GM23338 (cell line): ENCODE measurements at regions not wholly inside any gene's neighbourhood (a gene's known extent, or its start where the extent isn't known, plus 50 kb on each side); places are given as distances from the start of the nearest gene placed in this dataset.

ENCODE experiments used
- ATAC-seq: fragments of 200-7000 bp; cut with Tn5 transposase; 3 replicates; pipeline ENCODE4 v1.9.1; 2020
- DNase-seq: peaks from one replicate; pipeline ENCODE4 v3.0.0-alpha.2; 2015; ENCODE audit warnings: low spot score
- H2AFZ ChIP-seq: fragments of 200-600 bp; sonication (generic); 2 replicates; pipeline ENCODE4 v1.8.0; 2016; ENCODE audit warnings: antibody characterized with exemption, mild to moderate bottlenecking, moderate library complexity
- H3F3A ChIP-seq: fragments of 200-600 bp; sonication (generic); replicated peaks from 2 replicates; pipeline ENCODE4 v1.8.0; 2017; ENCODE audit warnings: antibody characterized with exemption, mixed run types, low read depth
- H3K27ac ChIP-seq: fragments of 200-600 bp; sonication (generic); 2 replicates; pipeline ENCODE4 v1.6.1; 2016; ENCODE audit warnings: low read depth
- H3K27me3 ChIP-seq: fragments of 200-600 bp; sonication (generic); 2 replicates; pipeline ENCODE4 v1.8.0; 2016; ENCODE audit warnings: mild to moderate bottlenecking, mixed run types, moderate library complexity; ENCODE audit not compliant: insufficient read depth
- H3K36me3 ChIP-seq: fragments of 200-600 bp; sonication (generic); 2 replicates; pipeline ENCODE4 v1.8.0; 2016; ENCODE audit warnings: mild to moderate bottlenecking; ENCODE audit not compliant: insufficient read depth
- H3K4me1 ChIP-seq: fragments of 200-600 bp; sonication (generic); 2 replicates; pipeline ENCODE4 v1.8.0; 2016; ENCODE audit warnings: mild to moderate bottlenecking, moderate library complexity; ENCODE audit not compliant: insufficient read depth
- H3K4me2 ChIP-seq: fragments of 200-600 bp; sonication (generic); 2 replicates; pipeline ENCODE4 v1.7.1; 2017; ENCODE audit warnings: mixed run types
- H3K4me3 ChIP-seq: fragments of 200-600 bp; sonication (generic); 2 replicates; pipeline ENCODE4 v1.6.1; 2016; ENCODE audit warnings: mixed run types
- H3K79me2 ChIP-seq: fragments of 200-600 bp; sonication (generic); replicated peaks from 2 replicates; pipeline ENCODE4 v1.8.0; 2017; ENCODE audit warnings: mild to moderate bottlenecking; ENCODE audit not compliant: insufficient read depth
- H3K9me2 ChIP-seq: fragments of 200-600 bp; sonication (generic); 2 replicates; pipeline ENCODE4 v1.8.0; 2017; ENCODE audit not compliant: insufficient read depth
- H4K20me1 ChIP-seq: fragments of 200-600 bp; sonication (generic); replicated peaks from 2 replicates; pipeline ENCODE4 v1.8.0; 2017; ENCODE audit warnings: mild to moderate bottlenecking; ENCODE audit not compliant: insufficient read depth
- H3K27ac Mint-ChIP-seq: 2 replicates; pipeline ENCODE4 v1.8.0; 2020; ENCODE audit warnings: inconsistent platforms, mild to moderate bottlenecking, moderate library complexity, mixed read lengths
- H3K27me3 Mint-ChIP-seq: 3 replicates; pipeline ENCODE4 v1.8.0; 2022; ENCODE audit warnings: low read depth, mild to moderate bottlenecking, moderate library complexity, mixed read lengths, inconsistent platforms; ENCODE audit not compliant: insufficient read depth, poor library complexity
- H3K36me3 Mint-ChIP-seq: 3 replicates; pipeline ENCODE4 v1.8.0; 2021; ENCODE audit warnings: low read depth, mild to moderate bottlenecking, inconsistent platforms, moderate library complexity, mixed read lengths
- H3K4me1 Mint-ChIP-seq: 3 replicates; pipeline ENCODE4 v1.8.0; 2020; ENCODE audit warnings: mild to moderate bottlenecking, inconsistent platforms, mixed read lengths
- H3K4me3 Mint-ChIP-seq: 3 replicates; pipeline ENCODE4 v1.8.0; 2021; ENCODE audit warnings: moderate library complexity, mild to moderate bottlenecking, inconsistent platforms, mixed read lengths
- H3K9me3 Mint-ChIP-seq: 3 replicates; pipeline ENCODE4 v1.8.0; 2020; ENCODE audit warnings: moderate library complexity, mild to moderate bottlenecking, inconsistent platforms, mixed read lengths
- CTCF ChIP-seq, 2 experiments: fragments of 200-600 bp in 1 of 2; sonication (generic) in 1 of 2; conservative IDR thresholded peaks; 2 replicates each; pipeline versions ENCODE4 v1.5.1 to v1.6.1; 2016 to 2017; ENCODE audit warnings: antibody characterized with exemption in 2 of 2, low read depth in 2 of 2, mild to moderate bottlenecking in 2 of 2, moderate library complexity in 1 of 2
- ETS1 ChIP-seq: IDR thresholded peaks from 2 replicates; pipeline ENCODE4 v1.6.1; 2016; ENCODE audit warnings: antibody characterized with exemption
- EZH2 ChIP-seq: fragments of 200-600 bp; sonication (generic); IDR thresholded peaks from one replicate; pipeline ENCODE4 v1.8.0; 2017; ENCODE audit warnings: antibody characterized with exemption, mild to moderate bottlenecking, low read depth; ENCODE audit not compliant: unreplicated experiment
- EZH2phosphoT487 ChIP-seq: fragments of 200-600 bp; sonication (generic); IDR thresholded peaks from one replicate; pipeline ENCODE4 v1.8.1; 2018; ENCODE audit warnings: antibody characterized with exemption; ENCODE audit not compliant: unreplicated experiment
- JUNB ChIP-seq: IDR thresholded peaks from one replicate; pipeline ENCODE4 v1.6.1; 2016; ENCODE audit warnings: antibody characterized with exemption; ENCODE audit not compliant: unreplicated experiment
- NANOG ChIP-seq: IDR thresholded peaks from 2 replicates; pipeline ENCODE4 v1.6.1; 2016; ENCODE audit warnings: antibody characterized with exemption, borderline replicate concordance
- POLR2AphosphoS5 ChIP-seq: IDR thresholded peaks from 2 replicates; pipeline ENCODE4 v1.6.1; 2016; ENCODE audit warnings: antibody characterized with exemption, low read depth
- STAT1 ChIP-seq: IDR thresholded peaks from one replicate; pipeline ENCODE4 v1.6.1; 2016; ENCODE audit warnings: antibody characterized with exemption; ENCODE audit not compliant: unreplicated experiment
- ZNF114 ChIP-seq: fragments of 250-450 bp; sonication (Bioruptor Pico); IDR thresholded peaks from 2 replicates; pipeline ENCODE4 v1.5.0; 2020; ENCODE audit warnings: mild to moderate bottlenecking, moderate library complexity
- ZNF462 ChIP-seq: fragments of 250-450 bp; sonication (Bioruptor Pico); IDR thresholded peaks from 2 replicates; pipeline ENCODE4 v1.5.0; 2020; ENCODE audit warnings: mild to moderate bottlenecking, moderate library complexity

GRCh38 chr14:98244966-98245569 is 1026.9 kb downstream of the BCL11B start:
- Mint-ChIP-seq H3K27me3 (peaks cover 3% of the 10 kb centered on the region), H3K36me3 (no peaks in the 10 kb centered on the region), H3K4me1 (peaks cover 4% of the 10 kb centered on the region; the same call in 2 of the 3 replicates), H3K9me3 (no peaks in the 10 kb centered on the region), H3K27ac (no peak overlapping the region), H3K4me3 (no peak overlapping the region)
- no peak for ATAC-seq
- H3K4me3 ChIP-seq, result no peak overlapping the region
- H2AFZ ChIP-seq, result no peak overlapping the region
- no peaks in the 10 kb centered on the region for H3K27me3 ChIP-seq
- DNase-seq, result no peak
- H4K20me1 ChIP-seq, result no peaks in the 10 kb centered on the region
- H3K27ac ChIP-seq, result no peak overlapping the region
- H3K9me2 ChIP-seq, result no peaks in the 10 kb centered on the region
- no peak overlapping the region for H3K4me2 ChIP-seq
- no peaks in the 10 kb centered on the region for H3K79me2 ChIP-seq
- no peaks in the 10 kb centered on the region for H3K36me3 ChIP-seq
- TF ChIP-seq EZH2phosphoT487 (no peak), JUNB (no peak), POLR2AphosphoS5 (no peak), CTCF (conservative IDR thresholded peaks at IDR 0.05; ENCODE audit: low read depth in 2 of 2) (no peak), ETS1 (no peak), NANOG (no peak), STAT1 (no peak), ZNF114 (no peak), ZNF462 (CRISPR knock-in tag) (no peak), EZH2 (no peak)
- no peaks in the 10 kb centered on the region for H3F3A ChIP-seq
- 0 out of 2 replicates have a peak, but pooled peaks cover 3% of the 10 kb centered on the region for H3K4me1 ChIP-seq
